HG03565 (cell line): ENCODE measurements at regions not wholly inside any gene's neighbourhood (a gene's known extent, or its start where the extent isn't known, plus 50 kb on each side); places are given as distances from the start of the nearest gene placed in this dataset.
A peak's percentile ranks its signal among the peaks of the same experiment; 100 is the strongest.
"Not testable (repeated sequence)": the region's sequence is repeated elsewhere in the genome, so short reads cannot be mapped to it uniquely, and the experiment has no call there.

Source experiments
- ATAC-seq: cut with Tn5 transposase; IDR thresholded peaks from one replicate; pipeline ENCODE4 v1.9.1; 2021; ENCODE audit warnings: mild to moderate bottlenecking, moderate library complexity; ENCODE audit not compliant: unreplicated experiment

DNA sequence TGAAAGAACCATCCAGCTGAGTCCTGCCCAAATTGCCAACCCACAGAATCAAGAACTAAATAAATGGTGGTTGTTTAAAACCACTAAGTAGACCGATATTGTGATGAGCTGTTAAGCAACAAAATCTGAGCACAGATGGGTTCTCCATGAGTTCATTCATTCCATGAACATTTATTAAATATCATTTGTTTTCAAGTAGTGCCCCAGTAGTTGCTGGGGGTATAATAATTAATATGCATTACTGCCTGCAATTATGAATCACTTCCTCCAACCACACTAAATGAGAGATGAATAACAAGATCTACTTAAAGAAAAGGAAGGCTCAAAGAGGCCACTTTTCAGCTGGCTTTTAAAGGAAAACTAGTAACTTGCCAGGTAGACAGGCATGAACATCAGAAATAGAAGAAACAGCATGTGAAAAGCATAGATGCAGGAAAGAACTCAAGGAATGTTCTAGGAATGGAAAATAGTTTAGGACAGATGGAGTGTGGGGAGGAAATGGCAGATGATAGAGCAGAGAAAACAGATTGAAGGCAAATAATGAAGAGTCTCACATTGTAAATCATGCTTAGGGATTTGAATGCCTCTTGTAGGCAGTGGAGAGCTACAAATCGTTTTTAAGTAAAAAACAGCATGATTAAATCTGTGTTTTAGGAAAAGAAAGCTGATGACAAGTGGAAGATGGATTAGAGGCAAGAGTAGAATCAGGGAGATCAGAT, 641.7 kb upstream of the DIPK2B start:
- no peak for ATAC-seq

DNA sequence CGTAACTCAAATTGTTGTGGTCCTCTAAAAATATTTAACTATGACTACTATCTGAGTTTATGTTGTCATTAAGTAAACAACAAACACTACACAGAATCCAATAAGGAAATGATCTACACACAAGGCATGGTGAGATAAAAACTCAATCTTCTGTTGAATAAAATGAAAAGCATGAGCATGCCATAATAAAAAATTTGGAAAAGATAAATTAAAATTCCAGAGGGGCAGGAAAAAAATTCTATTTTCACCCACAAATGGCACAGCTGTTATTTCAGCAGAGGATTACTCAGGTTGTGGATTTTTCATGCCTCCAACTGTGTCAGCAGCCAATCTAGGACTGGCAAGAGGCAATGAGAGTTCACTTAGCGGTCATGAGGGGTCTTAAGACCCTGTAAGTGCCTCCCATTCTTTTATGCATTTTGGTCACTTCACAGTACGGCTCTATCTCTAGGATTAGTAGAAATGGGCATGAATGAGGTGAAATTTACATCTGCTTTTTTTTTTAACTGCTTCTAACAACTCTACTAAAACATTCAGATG, 639.8 kb upstream of the DIPK2B start:
- ATAC-seq = no peak

DNA sequence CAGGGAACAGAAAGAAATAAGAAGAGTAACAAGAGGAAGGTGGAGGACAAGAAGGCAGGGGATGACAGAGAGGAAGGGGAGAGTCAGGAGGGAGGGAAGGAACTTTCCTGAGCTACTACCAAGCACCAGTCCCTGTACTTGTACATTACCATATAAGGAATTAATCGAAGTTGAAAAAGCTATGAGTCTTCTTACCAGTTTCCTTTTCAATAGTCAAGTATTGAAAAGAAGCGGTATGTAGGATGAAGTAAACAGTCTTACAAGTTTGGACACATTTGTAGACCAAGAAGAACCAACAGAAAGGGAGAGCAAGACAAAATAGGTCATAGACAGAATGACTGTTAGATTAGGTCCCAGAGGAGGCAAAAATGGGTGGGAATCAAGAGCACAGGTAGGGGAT, 629.7 kb upstream of the DIPK2B start:
- ATAC-seq = no peak

DNA sequence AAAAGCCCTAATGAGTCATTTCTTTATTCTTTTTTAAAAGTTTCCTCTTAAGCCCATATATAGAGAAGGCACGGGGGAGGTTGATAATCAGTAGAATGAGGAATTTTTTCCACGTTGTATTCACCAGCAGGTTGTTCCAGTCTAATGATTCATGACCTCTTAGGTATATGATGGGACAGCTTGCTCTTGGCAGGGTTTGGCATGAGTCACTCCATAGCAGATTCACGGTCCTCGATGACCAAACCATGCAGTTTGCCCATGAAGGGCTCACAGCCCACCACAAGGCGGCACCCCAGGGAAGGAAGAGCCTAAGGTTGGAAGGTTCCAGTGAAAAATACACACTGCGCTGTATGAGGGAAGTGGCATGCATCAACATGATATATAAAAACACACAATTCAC, 623.8 kb upstream of the DIPK2B start:
- no peak for ATAC-seq

DNA sequence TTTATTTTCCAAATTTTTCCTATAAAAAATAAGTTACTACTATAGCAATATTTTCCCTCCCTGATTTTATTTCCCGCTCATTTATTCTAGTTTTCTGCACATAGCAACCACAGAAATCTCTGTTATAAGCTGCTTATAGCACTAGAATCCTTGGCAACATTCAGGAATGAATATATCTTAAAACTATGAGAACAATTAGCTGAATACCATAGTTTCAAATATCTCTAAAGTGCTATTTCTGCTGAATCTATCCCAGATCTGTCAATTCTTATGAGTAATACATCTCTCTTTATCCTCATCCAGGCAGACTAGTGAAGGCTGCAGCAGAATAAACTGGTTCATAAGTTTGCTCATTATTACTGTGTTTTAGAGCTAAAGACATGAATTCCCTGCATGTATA, 622.9 kb upstream of the DIPK2B start:
- ATAC-seq = no peak

DNA sequence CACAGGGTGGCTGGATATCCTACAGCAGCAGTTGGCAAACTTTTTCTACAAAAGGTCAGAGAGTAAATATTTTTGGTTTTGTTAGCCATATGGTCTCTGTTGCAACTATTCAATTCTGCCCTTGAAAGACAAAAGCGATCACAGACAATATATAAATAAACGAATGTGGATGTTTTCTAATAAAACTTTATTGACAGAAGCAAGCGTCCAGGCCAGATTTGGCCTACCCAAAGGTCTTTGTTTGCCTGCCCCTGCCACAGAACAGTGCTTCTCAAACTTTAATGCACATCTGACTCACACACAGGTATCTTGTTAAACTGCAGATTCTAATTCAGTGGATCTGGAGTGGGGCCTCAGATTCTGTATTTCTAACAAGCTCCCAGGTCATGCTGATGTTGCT, 621.4 kb upstream of the DIPK2B start:
- no peak for ATAC-seq

DNA sequence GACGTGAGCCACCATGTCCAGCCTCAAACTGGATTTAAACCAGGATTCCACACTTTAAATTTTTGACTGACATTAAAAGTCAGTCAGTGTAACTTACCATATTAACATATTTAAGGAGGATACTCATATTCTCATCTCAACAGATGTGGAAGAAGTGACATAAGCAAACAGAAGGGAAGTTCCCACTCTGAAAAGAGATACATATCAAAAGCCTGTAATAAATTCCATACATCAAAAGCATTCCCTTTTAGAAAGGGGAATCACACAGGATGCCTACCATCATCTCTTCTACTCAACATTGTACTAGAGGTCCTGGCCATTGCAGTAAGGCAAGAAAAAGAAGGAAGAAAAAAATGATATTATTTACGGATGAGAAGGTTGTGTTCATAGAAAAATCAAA, 618.2 kb upstream of the DIPK2B start:
- no peak for ATAC-seq

DNA sequence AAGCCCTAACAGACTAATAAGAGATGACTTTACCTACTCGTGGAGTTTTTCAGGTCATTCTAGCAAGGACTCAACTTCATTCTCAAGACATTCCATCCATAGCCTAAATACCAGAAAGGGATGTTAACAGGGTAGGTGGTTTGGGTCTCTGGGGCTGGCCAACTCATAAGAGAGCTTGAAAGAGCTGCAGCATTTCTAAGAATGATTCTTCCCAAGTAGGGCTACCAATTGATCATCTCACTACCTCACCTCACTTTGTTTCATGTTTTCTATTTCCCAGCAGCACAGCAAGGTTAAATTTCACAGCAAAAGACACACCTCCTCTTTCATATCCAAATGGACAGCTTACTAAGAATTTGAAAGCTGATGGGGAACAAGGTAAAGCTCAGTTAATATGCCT, 614.8 kb upstream of the DIPK2B start:
- no peak for ATAC-seq

DNA sequence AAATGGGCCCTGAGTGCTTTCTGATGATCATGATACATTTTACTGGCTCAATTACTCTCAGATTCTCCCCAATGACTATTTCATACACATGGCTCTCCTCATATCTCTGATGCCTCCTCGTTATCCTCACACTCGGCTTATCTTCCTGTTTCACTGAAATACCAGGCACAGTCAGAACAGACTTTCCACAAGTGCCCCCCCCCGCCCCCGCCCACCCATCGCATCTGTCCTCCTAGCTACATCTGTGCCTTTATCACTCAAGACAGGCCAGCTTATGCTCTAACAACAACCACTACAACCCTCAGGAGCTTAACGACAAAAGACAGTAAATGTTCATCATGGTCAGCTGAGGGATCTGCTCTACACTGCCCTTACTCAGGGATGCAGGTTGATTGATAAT, 610.6 kb upstream of the DIPK2B start:
- no peak for ATAC-seq

DNA sequence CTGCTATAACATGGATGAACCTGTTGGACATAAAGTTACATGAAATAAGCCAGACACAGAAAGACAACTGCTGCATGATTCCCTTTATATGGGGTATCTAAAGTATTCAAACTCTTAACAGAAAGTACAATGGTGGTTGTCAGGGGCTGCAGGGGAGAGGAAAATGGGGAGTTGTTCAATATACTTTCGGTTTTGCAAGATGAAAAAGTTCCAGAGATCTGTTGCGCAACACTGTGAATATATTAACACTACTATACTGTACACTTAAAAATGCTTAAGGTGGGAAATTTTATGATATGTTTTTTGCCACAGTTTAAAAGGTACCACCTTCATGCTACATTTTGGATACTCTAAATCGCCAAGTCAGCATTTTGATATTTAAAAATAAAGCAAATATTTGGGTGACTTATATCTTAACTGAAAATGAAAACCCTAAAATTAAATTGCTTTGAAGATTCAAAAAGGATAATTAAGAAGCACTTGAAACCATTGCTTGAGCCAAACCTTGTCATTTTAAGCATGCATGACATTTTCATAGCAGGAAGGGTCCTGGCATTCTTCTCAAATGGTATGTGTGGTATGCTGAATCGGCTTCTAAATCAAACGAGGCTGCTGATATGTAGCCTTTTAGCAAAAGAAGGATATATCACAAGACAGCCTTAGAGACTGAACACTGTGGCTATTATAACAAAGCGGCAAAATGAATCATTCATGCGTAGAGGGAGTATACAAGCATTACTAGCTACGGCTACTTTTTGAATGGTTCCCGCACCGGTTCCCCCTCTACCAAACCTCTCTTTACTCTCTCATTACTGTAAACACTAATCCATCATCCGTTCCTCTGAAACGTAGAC, 607.1 kb upstream of the DIPK2B start:
- ATAC-seq = no peak

DNA sequence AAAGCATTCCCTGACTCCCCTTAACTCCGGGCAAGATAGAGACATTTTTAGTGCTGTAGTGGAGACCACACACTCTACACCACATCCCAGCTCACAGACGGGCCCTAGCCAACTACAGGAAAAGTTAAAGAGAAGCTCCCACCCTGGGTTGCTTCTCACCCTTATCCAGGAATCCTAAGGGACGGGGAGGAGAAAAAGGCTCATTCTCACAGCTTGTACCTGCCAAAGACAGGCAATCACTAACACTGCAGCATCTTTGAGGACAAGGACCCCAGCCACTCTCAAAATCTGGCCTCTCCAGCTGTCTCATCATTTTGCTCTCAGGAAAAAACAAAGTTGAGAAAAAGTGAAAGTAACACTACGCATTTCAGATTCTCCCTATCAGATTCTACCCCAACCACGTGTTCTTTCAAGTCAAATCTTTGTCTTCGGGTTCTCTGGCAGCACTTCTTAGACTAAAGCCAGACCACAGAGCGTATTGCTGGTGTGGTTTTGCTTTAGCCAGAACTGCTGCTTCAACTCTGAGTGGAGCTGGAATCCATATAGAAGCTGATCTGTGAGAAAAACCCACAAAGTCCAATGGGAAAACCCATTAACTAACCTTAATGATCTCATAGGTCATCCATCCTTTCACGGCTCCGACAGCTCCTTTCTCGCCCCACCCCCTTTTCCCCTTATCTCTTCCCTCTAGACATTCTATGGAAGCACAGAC, 605.9 kb upstream of the DIPK2B start:
- ATAC-seq = peak; percentile 65

DNA sequence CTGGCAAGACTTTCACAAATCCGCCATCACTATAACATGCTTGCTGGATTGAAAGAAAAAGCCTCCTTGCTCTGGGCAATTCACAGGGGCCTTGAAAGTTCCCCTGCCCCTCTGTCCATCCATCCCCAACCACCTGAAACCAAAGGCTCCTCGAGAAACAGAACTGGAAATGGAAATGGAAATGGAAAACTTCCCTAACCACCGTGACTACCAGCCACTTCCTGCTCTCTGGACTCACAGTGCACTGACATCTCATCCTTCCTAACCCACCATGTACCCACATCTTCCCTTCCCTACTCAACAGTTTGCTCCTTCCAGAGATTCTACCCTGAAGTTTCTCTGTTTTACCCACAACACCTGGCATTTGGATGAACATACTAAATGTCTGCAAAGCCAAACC, 603.6 kb upstream of the DIPK2B start:
- no peak for ATAC-seq

DNA sequence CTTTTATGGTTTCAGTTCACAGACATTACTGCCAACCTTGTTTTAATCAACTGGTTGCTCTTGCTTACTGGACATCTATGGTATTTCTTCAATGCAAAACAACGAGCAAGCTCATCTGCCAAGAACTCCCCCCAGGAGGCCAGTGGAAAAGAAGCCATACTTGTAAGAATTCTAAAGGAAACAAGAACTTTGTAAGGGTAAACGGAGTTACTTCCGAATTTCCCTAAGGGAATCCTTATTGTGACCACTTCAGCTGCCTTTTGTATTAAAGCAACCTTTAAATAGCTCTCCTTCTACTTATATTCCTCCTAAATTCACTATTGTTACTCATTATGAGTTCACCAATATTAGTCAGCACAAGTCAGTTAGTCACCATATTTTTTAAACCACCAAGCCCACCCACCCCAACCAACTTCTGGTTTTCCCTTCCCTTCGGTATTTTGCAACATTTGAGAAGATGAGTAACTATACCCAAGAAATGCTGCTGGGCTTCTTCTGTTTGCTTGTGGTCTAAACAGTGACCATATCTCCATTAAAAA, 602.8 kb upstream of the DIPK2B start:
- ATAC-seq = no peak

DNA sequence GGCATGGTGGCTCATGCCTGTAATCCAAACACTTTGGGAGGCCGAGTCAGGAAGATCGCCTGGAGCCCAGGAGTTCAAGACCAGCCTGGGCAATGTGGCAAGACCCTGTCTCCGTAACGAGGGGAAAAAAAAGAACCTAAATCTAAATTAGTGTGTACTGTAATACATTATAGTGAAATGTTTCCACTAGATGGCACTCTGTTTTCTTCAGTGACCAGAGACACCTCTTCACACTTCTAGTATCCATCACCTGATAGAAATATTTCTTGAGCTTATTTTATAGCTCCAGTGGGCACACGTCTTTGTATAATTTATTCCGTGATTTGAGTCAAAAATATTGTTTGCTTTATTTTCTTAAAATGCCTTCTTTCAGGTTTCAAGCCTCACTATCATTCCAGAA, 600.9 kb upstream of the DIPK2B start:
- no peak for ATAC-seq

DNA sequence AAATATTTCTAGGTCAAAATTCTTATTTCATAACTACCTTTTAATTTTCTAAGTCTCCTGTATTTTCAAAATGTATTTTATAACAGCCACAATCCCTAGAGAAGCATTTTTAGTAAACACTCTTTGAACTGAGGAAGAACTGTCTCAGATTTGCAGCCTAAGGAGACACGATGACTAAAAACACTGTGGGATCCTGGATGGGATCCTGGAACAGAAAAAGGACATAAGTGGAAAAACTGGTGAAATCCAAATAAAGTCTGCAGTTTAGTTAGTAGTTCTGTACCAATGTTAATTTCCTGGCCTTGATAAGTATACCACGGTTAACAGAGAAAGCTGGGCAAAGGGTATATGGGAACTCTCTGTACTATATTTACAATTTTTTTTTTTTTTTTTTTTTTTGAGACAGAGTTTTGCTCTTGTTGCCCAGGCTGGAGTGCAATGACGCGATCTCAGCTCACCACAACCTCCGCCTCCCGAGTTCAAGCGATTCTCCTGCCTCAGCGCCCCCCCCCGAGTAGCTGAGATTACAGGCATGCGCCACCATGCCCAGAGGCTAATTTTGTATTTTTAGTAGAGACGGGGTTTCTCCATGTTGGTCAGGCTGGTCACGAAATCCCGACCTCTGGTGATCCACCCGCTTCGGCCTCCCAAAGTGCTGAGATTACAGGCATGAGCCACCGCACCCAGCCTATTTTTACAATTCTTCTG, 600.2 kb upstream of the DIPK2B start:
- not testable (repeated sequence) for ATAC-seq

DNA sequence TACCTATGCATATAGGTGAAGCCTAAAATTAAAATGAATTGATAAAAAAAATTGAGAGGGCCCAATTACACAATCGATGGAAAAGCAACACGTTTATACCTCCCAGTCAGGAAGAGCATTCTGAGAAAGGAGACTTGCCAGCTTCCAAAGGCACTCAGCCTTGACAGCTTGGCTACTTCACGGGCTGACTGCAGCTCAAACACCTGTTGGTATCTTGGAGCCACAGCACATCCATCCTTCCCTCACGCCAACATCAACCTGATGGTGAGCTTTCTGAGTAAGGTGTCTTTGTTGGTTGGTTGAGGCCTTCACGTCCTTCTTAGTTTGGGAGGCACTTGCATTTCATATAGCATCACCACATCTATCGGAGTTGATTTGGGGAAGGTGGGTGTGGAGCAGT, 598.9 kb upstream of the DIPK2B start:
- ATAC-seq = no peak

DNA sequence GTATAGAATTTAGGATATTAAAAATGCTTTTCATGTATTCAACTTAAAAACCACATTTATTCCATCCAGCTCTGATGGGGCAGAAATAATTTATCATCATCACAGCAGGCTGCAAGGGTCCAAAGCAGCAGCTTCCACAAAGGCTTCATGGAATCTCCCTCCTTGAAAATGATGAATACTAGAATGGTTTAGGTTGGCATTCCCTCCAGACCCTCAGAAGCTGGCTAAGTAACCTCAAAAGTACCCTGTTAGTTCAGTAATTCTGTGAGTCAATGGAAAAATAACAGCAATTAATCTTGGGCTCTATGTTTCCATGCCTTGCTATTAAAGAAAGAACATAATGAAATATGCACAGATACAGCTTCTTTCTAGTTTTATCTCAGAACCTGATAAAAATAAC, 594.9 kb upstream of the DIPK2B start:
- ATAC-seq = no peak

DNA sequence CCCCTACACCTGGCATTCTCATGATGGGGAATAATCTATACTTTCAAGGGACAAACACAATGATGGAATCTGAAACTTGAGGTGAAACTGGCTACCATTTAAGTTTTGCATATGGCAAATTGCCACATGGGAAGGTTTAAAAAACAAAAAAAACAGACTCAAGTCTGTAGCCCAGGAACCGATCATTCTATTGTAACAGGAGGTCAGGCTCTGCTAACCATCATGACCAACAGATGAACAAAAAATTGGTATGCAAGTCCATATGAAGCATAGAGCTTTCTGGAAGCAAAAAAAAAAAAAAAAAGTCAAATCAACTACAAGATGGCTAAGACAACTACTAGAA, 594.3 kb upstream of the DIPK2B start:
- no peak for ATAC-seq

DNA sequence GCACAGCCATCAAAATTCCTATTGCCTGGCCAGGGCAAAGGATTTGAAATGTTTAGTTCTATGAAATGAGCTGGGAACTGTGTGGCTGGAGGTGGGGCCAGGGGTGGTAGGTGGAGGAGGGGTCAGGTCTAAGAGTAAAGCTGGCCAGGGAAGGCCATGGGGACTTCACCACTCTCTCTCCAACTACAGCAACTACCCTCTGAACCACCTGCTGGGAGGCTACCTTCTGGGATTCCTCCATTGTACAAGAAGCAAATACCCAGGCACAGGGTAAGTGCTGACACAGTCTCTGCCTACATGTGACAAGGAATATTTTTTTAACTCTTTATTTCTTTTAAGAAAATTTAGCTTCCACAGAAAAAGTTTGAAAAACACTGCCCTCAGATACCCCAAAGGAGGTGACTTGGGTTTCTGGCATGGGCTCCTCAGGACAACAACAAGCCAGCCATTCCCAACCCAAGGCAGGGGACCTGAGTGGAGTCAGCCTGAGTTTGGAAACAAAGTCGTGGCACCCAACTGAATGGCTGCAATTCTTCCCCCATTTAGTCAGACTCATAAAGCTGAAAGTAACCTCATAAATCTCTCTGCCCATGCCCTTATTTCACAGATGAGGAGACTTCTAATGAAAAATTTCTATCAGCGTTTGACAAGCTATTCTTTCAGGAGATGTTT, 593.8 kb upstream of the DIPK2B start:
- ATAC-seq = no peak

DNA sequence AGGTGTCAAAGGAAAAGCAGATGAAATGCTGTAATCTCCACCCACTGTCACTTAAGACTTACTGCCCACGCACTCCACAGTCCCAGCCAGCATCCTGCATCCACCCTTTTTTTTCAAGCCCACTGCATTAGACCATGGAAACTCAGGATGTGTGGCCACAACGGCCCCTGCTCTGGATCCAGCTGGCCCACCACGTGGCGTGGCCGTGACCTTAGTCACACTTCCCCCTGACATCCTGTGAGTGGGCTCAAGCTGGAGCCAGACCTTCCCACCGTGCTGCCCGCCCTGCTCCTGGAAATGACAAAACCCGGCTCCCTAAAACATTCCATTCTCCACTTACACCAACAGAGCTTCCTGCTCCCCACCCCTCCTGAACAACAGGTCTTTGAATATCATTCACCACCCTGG, 588.3 kb upstream of the DIPK2B start:
- ATAC-seq = no peak
